ENCODE measurements at regions not wholly inside any gene's neighbourhood (a gene's known extent, or its start where the extent isn't known, plus 50 kb on each side); places are given as distances from the start of the nearest gene placed in this dataset.
"Not testable (repeated sequence)": the region's sequence is repeated elsewhere in the genome, so short reads cannot be mapped to it uniquely, and the experiment has no call there.

DNA sequence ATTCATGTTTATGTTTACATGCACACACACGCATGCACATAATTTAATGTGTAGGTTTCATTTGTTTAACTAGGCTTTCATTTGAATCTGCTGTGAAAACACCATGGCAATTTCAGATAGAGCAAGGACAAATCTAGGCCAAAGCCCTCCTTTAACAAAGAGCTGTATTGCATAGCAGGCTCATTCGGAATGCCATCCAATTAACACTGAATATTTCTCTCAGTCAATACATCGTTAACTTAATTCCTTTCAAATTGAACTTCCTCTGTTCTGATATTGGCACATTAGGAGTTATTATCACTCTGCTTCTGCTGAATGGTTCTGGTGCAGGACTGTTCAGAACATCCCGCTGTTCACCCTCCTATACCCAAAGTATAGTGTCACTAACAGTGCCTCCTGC, 435.1 kb upstream of the CDH20 start:
- no peak for ATAC-seq
- no peaks in the 10 kb centered on the region for H3K36me3 Mint-ChIP-seq
- H3K9me3 Mint-ChIP-seq: peaks cover 15% of the 10 kb centered on the region
- DNase-seq (ENCODE audit: low spot score in 2 of 2): no peak
- H3K27ac Mint-ChIP-seq: no peak overlapping the region
- H3K4me1 Mint-ChIP-seq: no peaks in the 10 kb centered on the region
- no peak overlapping the region for H3K4me3 Mint-ChIP-seq

DNA sequence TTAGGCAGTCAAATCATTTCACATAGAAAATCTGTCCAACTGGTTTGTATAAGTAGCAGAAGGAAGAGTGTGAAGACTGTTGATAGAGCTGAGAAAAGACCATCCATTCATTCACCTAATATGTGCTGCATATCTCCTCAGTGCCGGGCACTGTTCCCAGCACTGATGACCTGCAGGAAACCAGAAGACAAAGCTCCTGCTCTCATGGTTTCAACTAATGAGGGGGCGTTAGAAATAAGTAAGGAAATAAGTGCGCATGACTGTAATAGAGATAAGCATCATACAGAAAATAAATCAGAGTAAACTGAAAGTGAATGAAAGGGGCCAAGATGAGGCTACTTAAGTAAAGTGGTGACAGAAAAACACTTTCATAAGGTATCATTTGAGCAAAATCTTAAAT, 427.5 kb upstream of the CDH20 start:
- no peaks in the 10 kb centered on the region for H3K4me1 Mint-ChIP-seq

DNA sequence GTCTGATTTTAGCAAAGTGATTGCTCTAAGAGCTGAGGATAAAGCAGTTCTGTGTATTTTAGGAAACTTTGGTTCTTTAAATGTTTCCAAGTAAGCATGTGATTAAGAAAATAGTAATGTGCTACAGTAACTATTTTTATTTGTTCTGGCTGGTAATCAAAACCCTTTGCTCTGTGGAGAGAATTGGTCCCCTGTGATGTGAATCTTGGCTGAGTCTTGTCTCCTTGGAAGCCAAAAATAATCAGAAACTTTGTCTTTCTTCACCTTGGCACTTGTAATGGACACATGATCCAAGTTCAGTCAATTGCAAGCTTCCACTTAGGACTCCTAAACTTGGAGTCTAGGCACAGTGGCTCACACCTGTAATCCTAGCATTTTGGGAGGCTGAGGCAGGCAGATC, 422.7 kb upstream of the CDH20 start:
- Mint-ChIP-seq H3K27ac (no peak overlapping the region), H3K36me3 (no peaks in the 10 kb centered on the region), H3K9me3 (peaks cover 29% of the 10 kb centered on the region), H3K4me3 (no peak overlapping the region), H3K4me1 (no peaks in the 10 kb centered on the region)
- ATAC-seq (no peak), DNase-seq (ENCODE audit: low spot score in 2 of 2) (no peak)

More for the DNA sequence above, 427.5 kb upstream of the CDH20 start:
- Mint-ChIP-seq H3K4me3 (no peak overlapping the region), H3K9me3 (peaks cover 14% of the 10 kb centered on the region), H3K27ac (no peak overlapping the region), H3K36me3 (no peaks in the 10 kb centered on the region)
- DNase-seq (ENCODE audit: low spot score in 2 of 2) (no peak), ATAC-seq (no peak)

DNA sequence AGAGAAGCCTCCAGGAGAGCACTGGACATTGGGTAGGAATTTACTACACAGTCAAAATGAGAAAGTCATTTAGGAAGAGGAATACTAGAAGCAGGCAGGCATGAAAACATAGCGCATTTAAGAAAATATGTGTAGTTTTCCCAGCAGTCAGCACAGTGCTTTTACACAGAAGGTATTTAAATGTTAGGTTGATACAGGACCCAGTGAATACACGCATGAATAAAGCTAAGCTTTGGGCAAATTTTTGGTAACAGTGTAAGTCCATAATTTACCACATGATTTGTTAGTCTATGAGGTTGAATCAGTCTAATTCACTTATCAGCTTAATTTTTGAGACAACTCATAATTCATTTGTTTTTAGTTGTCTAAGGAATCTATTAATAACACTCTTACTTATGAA, 421.7 kb upstream of the CDH20 start:
- H3K36me3 Mint-ChIP-seq: no peaks in the 10 kb centered on the region
- DNase-seq (ENCODE audit: low spot score in 2 of 2) (no peak), ATAC-seq (no peak)
- no peaks in the 10 kb centered on the region for H3K4me1 Mint-ChIP-seq
- peaks cover 29% of the 10 kb centered on the region for H3K9me3 Mint-ChIP-seq
- H3K4me3 Mint-ChIP-seq: no peak overlapping the region
- H3K27ac Mint-ChIP-seq: no peak overlapping the region

DNA sequence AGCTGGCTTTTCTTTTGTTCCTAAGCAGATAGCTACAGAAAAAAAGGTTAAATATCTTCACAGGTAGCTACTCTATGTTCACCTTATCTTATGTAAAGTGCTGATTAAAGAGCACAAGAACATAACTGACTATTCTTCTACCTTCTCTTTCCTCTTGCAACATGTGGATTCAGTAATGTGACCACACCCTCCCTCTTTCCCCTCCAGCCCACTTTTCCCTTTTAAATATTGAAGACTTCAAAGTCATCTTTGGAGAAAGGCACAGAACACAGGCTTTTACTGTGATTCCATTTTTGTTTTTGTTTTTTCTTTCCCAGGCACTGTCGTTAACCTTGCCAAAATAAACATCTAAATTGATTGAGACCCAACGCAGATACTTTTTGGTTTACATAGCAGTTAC, 418.1 kb upstream of the CDH20 start:
- DNase-seq (ENCODE audit: low spot score in 2 of 2): no peak
- H3K9me3 Mint-ChIP-seq: peaks cover 22% of the 10 kb centered on the region
- no peak overlapping the region for H3K27ac Mint-ChIP-seq
- no peak overlapping the region for H3K4me3 Mint-ChIP-seq
- H3K36me3 Mint-ChIP-seq: no peaks in the 10 kb centered on the region
- ATAC-seq: no peak
- no peaks in the 10 kb centered on the region for H3K4me1 Mint-ChIP-seq

DNA sequence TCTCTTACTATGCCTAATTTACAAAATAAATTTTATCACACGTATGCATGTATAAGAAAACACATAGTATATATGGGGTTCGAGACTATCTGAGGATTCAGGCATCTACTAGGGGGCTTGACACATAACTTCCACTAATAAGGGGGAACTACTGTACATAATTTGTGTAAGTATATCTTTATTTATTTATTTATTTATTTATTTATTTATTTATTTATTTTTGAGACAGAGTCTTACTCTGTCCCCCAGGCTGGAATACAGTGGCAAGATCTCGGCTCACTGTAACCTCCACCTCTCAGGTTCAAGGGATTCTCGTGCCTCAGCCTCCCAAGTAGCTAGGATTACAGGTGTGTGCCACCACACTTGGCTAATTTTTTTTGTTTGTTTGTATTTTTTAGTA, 414.4 kb upstream of the CDH20 start:
- not testable (repeated sequence) for H3K36me3 Mint-ChIP-seq; H3K4me3 Mint-ChIP-seq; H3K4me1 Mint-ChIP-seq; H3K27ac Mint-ChIP-seq; ATAC-seq; DNase-seq (ENCODE audit: low spot score in 2 of 2); H3K9me3 Mint-ChIP-seq

DNA sequence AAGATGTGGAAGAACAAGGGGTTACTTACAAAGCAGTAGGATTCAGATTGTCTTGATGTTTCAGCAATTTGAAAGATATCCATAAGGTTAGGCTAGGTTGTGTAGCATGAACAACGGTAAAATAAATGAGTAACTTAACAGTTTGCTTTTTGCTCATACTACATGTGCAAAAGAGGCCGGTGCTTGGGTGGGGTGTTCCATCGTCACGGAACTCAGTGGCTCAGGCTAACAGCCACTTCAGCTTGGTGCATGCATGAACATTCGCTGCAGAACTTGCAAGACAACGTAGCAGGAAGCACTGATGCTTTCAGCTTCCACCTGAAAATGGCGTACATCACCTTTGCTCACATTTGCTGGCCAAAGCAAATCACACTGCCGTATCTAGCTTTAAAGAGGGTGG, 407.3 kb upstream of the CDH20 start:
- peaks cover 16% of the 10 kb centered on the region for H3K9me3 Mint-ChIP-seq
- no peak overlapping the region for H3K27ac Mint-ChIP-seq

DNA sequence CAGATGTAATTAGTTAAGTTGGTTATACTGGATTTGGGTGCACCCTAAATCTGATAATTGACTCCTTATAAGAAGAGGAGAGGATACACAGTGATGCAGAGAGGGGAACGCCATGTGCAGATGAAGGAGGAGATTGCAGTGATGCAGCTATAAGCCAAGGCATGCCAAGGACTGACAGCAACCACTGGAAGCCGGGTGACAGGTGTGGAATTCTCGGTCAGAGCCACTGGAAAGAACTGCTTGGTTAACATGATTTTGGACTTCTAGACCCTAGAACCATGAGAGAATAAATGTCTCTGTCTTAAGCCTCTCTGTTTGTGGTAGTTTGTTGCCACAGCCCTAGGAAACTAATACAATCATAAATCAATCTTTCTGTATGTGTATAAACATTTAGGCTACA, 403.3 kb upstream of the CDH20 start:
- no peak overlapping the region for H3K4me3 Mint-ChIP-seq
- no peak for DNase-seq (ENCODE audit: low spot score in 2 of 2)
- no peak overlapping the region for H3K27ac Mint-ChIP-seq
- no peaks in the 10 kb centered on the region for H3K4me1 Mint-ChIP-seq
- peaks cover 18% of the 10 kb centered on the region for H3K9me3 Mint-ChIP-seq
- H3K36me3 Mint-ChIP-seq: no peaks in the 10 kb centered on the region
- no peak for ATAC-seq

More for the DNA sequence above, 407.3 kb upstream of the CDH20 start:
- H3K4me1 Mint-ChIP-seq: no peaks in the 10 kb centered on the region
- no peak for ATAC-seq
- H3K4me3 Mint-ChIP-seq: no peak overlapping the region
- no peaks in the 10 kb centered on the region for H3K36me3 Mint-ChIP-seq
- DNase-seq (ENCODE audit: low spot score in 2 of 2): no peak

DNA sequence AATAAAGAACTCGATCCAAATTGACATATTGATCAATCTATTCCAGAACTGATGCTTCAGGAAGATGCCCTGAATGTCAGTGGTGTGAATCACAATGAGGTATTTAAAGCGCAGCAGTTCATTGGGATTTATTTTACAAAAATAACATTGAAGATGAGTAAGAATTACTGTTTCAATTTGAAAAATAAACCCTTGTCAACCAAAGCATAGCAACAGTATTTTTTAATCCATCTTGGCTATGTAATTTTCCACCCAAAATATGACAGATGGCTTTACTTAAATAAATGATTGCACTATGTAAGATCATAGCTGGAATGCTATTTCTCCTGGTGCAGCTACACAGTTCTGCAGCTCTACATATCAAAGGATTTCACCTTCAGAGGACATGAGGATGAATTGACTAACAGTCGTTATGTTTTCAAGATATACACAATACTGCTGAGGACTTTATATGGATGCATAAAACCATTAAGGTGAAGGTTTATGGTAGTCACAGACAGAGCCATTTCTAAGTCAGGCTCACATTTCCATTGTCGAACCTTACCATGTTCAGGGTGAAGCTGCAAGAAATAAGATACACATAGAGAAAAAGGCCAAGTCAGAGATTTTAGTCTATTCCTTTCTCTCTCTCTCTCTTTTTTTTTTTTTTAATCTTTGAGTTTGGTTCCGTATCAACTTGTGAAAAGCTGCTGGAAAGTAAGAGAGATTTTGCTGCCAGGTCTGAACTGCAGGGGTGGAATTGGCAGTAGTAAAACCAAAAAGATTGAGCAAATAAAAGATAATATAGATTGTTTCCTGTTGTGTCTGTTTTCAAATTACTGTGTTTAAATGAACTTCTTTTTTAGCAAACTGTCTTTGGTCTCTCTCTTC, 398.0 kb upstream of the CDH20 start:
- DNase-seq (ENCODE audit: low spot score in 2 of 2) (no peak), ATAC-seq (no peak)
- no peaks in the 10 kb centered on the region for H3K4me1 Mint-ChIP-seq
- peaks cover 5% of the 10 kb centered on the region for H3K9me3 Mint-ChIP-seq
- H3K4me3 Mint-ChIP-seq: no peak overlapping the region
- no peak overlapping the region for H3K27ac Mint-ChIP-seq
- H3K36me3 Mint-ChIP-seq: no peaks in the 10 kb centered on the region

DNA sequence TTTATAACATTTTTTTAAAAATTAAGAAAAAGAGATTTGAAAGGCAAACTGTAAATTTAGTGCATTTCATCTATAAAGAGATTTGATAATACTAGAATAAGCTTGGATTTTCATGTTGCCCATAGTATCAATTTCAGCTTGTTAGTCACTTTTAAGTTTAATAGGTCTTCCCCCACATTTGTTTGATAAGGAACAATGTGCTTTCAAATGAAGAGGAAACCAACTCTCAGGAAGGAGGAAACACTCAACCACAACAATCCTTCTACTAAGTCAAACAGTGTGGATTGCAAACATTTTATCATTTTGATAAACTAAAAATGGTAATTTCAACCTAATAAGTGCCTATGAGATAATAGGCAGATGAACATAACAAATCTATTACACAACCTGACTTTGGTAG, 397.1 kb upstream of the CDH20 start:
- DNase-seq (ENCODE audit: low spot score in 2 of 2) (no peak), ATAC-seq (no peak)
- peaks cover 5% of the 10 kb centered on the region for H3K9me3 Mint-ChIP-seq
- no peaks in the 10 kb centered on the region for H3K4me1 Mint-ChIP-seq
- H3K4me3 Mint-ChIP-seq: no peak overlapping the region
- H3K27ac Mint-ChIP-seq: no peak overlapping the region
- H3K36me3 Mint-ChIP-seq: no peaks in the 10 kb centered on the region

DNA sequence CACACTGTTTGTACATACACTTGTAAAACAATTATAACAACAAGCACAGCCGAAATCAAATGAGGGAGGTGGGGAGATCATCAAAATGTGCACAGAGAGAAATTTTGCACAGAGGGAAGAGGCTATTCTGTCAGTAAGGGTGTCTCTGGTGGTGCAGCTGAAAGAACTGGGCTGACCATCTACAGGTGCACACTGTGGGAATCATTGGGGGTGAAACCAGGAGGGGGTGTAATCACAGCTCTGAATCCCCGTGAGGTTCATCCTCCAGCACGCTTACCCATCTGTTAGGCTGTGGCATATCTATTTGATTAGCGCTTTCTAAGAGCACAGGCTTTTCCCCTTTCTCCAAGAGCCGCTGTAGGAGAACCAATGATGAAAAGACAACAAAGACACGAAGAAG, 389.9 kb upstream of the CDH20 start:
- no peak overlapping the region for H3K4me3 Mint-ChIP-seq
- no peak overlapping the region for H3K27ac Mint-ChIP-seq
- no peaks in the 10 kb centered on the region for H3K36me3 Mint-ChIP-seq
- H3K9me3 Mint-ChIP-seq: peaks cover 9% of the 10 kb centered on the region
- ATAC-seq: no peak
- DNase-seq (ENCODE audit: low spot score in 2 of 2): no peak
- H3K4me1 Mint-ChIP-seq: no peaks in the 10 kb centered on the region

DNA sequence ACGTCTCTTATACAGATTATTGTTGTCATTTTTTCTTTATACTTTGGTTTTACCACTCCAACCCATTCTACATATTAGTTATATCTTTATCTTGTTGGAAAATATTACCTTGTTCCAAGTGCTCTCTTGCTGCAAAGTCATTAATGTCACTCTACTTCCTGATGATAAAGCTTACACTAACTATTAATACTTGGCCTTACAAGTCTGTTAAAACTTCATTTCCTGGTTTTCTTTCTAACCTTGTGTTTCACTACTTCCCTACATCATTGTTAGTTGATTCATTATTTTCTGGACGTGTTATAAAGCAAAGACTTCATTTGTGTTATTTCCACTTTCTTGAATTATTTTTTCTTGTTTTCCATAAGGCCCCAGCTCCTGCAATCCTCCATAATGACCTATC, 382.6 kb upstream of the CDH20 start:
- DNase-seq (ENCODE audit: low spot score in 2 of 2) (no peak), ATAC-seq (no peak)
- Mint-ChIP-seq H3K27ac (no peak overlapping the region), H3K4me1 (no peaks in the 10 kb centered on the region), H3K9me3 (peaks cover 3% of the 10 kb centered on the region), H3K4me3 (no peak overlapping the region), H3K36me3 (no peaks in the 10 kb centered on the region)

DNA sequence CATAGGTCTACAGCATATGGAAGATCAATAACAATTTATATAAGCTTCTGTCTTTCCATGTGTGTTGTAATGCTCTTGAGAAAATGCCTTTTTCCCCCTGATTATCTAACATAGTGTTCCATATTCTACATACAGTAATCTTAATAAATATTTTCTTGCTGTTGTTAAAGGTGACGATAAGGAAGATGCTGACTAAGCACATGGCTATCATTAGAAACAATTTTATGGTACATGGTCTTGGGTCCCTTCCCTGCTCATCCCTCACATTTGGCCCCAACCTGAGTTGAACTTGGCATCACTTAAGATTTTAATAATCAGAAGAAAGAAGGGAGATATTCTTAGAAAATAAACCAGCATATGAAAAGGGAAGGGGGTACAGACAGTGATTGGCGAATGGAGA, 382.1 kb upstream of the CDH20 start:
- no peak for DNase-seq (ENCODE audit: low spot score in 2 of 2)
- ATAC-seq: no peak
- H3K4me3 Mint-ChIP-seq: no peak overlapping the region
- no peaks in the 10 kb centered on the region for H3K36me3 Mint-ChIP-seq
- H3K4me1 Mint-ChIP-seq: no peaks in the 10 kb centered on the region
- peaks cover 3% of the 10 kb centered on the region for H3K9me3 Mint-ChIP-seq
- no peak overlapping the region for H3K27ac Mint-ChIP-seq

DNA sequence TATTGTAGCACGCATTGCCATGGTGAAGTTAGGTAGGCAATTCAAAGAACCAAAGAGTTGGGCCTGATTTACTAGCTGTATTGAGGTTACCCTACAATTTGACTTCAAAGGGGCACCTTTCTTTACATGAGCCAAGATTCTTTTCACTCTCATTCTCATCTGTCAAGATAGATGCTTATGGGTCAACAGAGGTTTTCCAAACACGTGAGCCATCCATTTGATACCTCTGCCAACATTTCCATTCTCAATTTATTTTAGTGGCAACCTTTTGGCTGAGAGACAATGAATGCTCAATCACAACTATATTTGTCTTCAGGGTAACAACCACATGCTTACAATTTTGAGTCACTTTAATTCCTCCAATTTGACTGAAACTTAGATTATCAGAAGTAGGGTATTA, 370.6 kb upstream of the CDH20 start:
- Mint-ChIP-seq H3K4me3 (no peak overlapping the region), H3K4me1 (no peaks in the 10 kb centered on the region), H3K27ac (no peak overlapping the region), H3K9me3 (peaks cover 6% of the 10 kb centered on the region), H3K36me3 (no peaks in the 10 kb centered on the region)
- ATAC-seq (no peak), DNase-seq (ENCODE audit: low spot score in 2 of 2) (no peak)

DNA sequence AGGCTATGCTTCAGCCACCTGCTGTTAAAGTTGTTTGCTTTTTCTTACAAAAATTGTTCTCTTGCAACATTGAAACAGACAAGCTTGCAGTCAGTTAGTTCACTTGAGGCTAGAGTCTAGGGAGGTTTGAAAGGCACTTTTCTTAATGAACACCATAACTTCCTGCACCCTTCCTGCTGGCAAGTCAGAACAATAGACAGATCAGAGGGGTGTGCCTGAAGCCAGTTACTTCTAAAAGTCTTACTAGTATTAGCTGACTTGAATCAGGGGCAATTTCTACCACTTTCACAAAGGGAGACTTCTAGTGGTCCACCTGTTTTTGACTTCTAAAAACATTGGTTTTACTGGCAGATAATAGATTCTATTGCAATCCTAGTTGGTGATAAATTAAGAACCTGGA, 367.4 kb upstream of the CDH20 start:
- DNase-seq (ENCODE audit: low spot score in 2 of 2): no peak
- no peak overlapping the region for H3K4me3 Mint-ChIP-seq
- no peaks in the 10 kb centered on the region for H3K36me3 Mint-ChIP-seq
- no peak overlapping the region for H3K27ac Mint-ChIP-seq
- H3K4me1 Mint-ChIP-seq: no peaks in the 10 kb centered on the region
- H3K9me3 Mint-ChIP-seq: peaks cover 5% of the 10 kb centered on the region
- no peak for ATAC-seq

DNA sequence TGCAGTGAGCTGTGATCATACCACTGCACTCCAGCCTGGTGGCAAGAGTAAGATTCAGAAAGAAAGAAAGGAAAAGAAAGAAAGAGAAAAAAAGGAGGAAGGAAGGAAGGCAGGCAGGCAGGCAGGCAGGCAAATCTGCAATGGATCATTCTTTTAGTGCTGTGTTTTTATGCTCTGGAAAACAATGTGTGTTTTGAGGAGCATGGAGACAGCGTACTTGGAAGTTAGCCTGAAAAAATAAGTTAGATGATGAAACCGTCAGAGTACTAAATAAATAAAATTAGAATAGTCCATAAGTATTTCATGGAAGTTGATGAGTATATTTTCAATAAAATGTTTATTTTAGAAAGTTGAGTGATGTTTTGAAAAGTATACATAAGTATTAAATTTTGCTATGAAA, 366.4 kb upstream of the CDH20 start:
- Mint-ChIP-seq H3K36me3 (no peaks in the 10 kb centered on the region), H3K27ac (no peak overlapping the region), H3K9me3 (peaks cover 6% of the 10 kb centered on the region), H3K4me1 (no peaks in the 10 kb centered on the region), H3K4me3 (no peak overlapping the region)
- no peak for DNase-seq (ENCODE audit: low spot score in 2 of 2)
- ATAC-seq: no peak

DNA sequence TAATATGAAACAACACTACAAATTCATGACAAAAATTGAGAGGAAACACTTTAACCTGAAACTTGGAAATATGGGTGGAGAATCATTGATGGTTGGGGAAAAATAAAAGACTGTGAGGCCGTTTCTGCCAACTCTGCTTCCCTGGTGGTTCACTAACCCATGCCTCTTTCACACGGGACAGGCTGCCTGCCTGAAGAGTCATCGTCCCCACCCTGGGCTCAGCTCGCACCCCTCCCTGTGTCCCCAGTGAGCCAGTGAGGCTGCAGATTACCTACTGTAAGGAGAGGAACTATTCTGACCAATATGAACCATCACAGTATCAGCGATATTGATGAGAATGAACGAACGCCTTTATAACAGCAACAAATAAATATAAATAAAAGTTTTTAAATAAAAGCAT, 357.8 kb upstream of the CDH20 start:
- Mint-ChIP-seq H3K4me3 (no peak overlapping the region), H3K4me1 (no peaks in the 10 kb centered on the region), H3K36me3 (no peaks in the 10 kb centered on the region), H3K27ac (no peak overlapping the region), H3K9me3 (peaks cover 9% of the 10 kb centered on the region)
- no peak for DNase-seq (ENCODE audit: low spot score in 2 of 2)
- ATAC-seq: no peak

Measured in stimulated activated effector memory CD8-positive, alpha-beta T cell treated with anti-CD3 and anti-CD28 coated beads, Interleukin-12 subunit alpha, Interleukin-12 subunit beta, amount 100 ng/mL, for 72 hours (primary cell).